Activated CD4-positive, alpha-beta T cell treated with anti-CD3 and anti-CD28 coated beads, Interleukin-10, Interleukin-2, amounts not matched to agents 100 ng/mL and 50 ng/mL, durations not matched to agents 16 hours and 8 hours (primary cell): ENCODE measurements at regions not wholly inside any gene's neighbourhood (a gene's known extent, or its start where the extent isn't known, plus 50 kb on each side); places are given as distances from the start of the nearest gene placed in this dataset.

Experiments
- DNase-seq: peaks from one replicate; pipeline ENCODE4 v3.0.0-alpha.2; 2020

GRCh38 chr12:124406043-124406442 is 111.2 kb downstream of the RFLNA start:
- DNase-seq, result no peak

DNA sequence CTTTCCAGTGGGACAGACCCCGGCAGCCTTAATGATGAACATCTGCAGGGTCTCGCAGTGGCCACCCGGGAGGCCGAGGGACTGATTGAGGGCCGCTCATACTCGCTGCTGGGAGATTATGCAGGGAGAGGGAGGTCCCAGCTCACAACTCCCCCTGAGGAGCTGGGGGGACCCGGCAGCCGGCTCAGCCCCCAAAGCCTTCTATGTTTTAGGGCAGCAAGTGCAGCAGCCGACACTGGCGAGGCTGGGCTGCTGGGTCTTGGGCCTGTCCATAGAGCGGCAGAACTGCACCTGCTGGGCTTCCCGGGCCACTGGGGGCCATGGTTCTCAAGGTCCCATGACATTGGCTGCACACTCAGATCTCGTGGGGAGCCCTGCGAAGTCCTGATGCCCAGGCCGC is 110.7 kb downstream of the RFLNA start:
- no peak for DNase-seq

DNA sequence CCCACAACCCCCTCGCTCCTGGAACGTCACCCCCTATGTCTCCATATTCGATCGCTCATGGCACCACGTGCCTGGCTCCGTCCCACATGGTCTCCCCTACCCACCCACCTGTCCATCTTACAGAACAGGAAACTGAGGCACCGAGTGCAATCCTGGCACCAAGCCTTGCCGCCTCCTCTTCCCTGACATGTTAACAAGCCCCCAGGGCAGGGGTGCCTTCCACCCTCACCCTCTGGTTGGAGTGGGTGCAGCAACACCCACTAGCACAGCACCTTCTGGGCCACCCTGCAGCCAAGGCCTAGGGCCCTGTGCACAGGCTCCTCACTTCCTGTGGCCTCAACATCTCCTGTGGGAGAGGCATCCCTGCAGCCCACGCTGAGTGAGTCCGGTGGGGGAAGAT is 110.3 kb downstream of the RFLNA start:
- DNase-seq, result no peak

DNA sequence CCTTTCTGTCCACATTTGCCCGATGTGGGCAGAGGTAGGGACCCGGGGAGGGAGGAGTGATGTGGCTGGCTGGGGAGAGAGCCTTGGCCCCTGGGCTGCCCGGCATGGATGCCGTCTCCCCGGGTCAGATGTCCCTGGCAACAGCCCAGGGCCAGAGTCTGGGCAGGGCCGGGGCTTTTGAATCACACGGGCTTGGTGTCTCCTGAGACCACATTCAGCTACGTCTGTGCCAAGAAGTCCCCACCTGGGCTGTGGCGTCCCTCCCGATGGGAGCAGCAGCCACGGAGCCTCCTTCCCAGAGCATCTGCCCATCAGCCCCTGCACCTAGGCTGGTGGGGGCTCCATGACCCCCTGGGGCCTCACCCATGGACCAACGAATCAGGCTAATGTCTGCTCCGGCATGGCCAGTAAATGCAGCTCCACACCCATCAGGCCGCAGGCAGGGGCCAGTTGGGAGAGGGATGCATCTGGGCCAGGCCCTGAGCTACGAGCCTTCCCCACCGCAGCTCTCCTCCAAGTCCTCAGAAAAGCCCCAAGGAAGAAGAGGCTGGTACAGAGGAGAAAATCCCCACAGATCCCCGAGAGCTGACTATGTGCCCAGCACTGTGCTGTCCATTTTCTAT is 109.4 kb downstream of the RFLNA start:
- no peak for DNase-seq

DNA sequence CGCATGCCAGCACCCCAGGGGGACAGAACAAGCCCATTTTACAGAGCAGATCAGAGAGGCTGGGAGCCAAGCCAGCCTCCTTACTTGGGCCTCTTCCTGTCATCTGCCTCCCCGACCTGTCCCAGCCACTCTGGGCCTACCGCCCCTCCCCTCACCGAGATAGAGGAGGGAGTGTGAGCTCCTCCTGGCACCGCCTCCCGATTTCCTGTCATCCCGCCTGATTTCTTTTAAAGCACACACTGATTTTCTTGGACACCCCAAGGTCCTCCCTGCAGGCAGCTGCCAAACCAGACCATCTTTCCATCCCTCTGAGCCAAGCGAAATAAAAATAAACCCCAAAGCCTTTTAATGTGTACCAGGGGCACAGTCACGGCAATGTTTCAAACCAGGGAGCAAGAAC is 108.4 kb downstream of the RFLNA start:
- no peak for DNase-seq

DNA sequence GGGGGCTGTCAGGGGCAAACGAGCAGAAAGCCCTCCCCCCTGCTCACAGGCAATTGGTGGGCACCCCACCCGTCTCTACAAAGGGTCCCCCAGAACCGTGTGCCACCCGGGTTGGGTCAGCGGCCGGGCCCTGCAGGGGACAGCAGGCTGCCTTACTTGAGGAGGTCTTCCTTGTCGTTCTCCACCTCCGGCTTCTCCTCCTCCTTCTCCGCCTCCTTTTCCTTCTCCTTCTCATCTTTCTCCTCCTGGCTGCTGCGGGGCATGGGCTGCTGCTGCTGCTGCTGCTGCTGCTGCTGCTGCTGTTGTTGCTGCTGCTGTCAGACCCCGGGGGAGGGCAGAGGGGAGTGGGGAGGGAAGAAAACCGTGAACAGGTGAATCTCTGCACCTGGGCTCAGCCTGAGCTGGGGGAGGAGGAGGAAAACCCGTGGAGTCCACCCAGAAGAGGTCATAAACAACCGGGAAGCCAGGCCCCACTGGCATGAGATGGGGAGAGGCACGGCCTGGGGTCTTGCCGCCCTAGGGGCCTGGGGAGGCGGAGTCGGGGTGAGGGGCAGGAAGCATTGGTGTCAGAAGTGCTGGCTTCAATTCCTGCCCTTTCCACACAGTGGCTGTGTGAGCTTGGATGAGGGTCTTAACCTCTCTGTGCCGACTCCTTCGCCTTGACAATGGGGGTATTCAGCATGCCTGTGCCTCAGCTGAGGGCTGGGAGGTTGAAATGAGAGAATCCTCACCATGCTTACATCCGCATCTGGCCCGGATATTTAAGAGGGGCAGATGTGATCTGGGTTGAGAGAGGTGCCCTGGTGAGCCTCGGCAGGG is 107.6 kb downstream of the RFLNA start:
- no peak for DNase-seq

DNA sequence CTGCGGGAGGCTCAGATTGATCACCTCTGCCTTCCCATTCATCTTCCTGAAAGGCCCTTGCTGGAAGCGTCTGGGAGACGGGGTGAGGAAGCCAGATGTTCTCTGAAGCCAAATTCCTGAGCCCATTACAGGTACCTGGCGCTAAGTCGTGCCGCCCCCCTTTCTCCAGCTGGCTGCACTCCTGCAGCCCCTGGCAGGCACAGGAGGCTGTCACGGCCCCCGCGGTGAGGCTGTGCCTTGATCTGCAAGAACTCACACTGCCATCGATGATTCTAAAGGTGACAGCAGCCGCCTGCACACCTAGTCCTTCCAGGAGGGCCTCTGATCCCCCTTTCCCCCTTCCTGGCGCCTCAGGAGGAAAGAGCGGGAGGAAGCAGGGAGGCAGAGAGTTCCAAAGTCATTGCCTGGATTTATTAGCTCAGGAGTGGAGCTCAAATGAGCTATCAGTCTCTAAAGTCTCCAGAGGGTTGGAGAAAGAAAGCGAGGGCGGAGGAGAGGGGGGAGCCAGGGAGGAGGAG is 106.9 kb downstream of the RFLNA start:
- DNase-seq, result no peak

DNA sequence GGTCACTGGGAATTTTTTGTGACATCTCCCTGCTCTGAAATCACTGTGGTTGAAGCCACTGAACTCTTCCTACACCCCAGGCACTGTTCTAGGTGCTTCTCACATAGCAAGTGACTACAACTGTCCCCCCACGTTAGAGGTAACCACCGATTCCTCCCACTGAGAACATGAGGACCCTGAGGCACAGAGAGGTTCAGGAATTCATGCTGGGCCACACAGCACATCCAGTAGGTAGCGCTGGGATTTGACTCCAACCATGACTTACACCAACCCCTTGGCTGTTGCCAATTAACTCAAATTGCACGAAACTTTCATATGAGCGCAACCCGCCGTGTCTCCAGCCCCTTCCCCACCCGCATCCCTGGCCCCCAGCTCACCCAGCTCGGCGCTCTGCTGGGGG is 105.2 kb downstream of the RFLNA start:
- DNase-seq, result no peak

DNA sequence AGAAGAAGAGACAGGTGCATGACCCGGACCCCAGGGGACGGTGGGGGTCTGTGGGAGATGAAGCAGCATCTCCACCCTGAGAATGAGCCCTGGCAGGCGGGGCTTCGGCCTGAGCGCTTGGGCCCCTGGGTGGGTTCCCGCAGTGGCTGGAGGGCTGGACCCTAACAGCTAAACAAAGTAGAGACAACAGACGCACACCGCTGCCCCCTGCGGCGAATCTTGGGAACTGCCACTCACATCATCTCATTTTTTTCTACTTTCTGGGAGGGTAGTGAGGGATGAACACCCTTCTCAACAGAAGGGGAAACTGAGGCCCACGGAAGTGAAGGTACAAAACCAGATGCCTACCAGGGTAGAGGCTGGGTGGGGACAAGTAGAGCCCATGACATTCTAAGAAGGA is 104.7 kb downstream of the RFLNA start:
- peak; percentile 30 for DNase-seq

DNA sequence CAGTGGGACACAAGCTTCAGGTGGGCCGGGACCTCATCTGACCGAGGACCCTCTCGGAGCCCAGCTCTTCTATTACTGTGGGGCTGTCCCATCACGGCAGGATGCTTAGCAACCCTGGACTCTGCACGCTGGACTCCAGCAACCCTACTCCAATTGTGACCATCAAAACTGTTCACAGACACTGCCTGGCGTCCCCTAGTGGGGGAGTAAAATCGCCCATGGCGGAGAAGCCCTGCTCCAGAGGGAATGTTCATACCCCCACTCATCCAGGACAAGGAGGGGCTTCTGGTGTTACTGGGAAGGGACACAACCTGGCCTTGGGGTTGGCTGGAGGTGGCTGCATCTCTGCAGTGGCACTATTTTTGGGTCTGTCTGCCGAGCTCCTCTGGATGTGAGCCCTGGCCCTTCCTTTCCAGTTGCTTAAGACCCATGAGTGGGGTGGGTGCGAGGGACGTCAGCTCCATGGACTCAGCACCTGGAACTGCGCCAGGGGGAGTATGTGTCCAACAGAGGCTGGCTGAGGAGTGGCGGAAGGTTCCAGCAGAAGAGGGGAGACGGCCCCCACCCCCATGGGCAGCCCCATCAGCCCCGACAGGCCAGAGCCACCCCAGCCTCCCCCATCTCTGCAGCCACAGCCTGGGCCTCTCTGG is 103.8 kb downstream of the RFLNA start:
- no peak for DNase-seq

- no peak for DNase-seq
These were observed 103.1 kb downstream of the RFLNA start for GRCh38 chr12:124397807-124398577.

DNA sequence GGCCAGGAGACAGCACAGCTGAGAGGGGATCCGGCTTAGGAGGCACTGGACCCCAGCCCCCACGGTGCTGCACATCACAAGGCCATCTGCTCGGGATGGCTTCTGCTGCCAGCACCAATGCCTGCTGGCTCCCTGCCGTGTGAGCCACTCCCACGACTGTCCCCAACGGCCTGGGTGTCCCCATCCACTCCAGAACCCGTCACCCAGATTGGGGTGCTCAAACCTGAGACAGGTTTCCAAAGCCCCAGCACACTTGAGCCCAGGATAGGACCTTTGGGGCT is 102.4 kb downstream of the RFLNA start:
- no peak for DNase-seq

GRCh38 chr12:124396544-124397398 is 101.9 kb downstream of the RFLNA start:
- DNase-seq, result no peak

DNA sequence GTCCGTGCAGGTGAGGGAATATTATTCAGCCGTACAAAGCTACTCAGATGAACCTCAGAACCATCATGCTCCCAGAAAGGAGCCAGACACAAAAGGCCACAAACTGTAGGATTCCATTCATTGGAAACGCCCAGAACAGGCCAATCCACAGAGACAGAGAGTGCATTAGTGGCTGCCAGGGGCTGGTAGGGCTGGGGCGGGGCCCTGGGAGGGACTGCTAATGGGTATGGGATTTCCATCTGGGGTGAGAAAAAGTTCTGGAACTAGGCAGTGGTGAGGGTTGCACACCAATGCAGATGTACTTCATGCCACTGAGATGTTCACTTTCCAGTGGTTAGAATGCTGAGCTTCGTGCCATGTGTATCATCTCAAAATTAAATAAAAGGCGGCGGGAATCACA is 101.1 kb downstream of the RFLNA start:
- DNase-seq, result no peak

- no peak for DNase-seq
These were observed 100.4 kb downstream of the RFLNA start for GRCh38 chr12:124395284-124395752.

DNA sequence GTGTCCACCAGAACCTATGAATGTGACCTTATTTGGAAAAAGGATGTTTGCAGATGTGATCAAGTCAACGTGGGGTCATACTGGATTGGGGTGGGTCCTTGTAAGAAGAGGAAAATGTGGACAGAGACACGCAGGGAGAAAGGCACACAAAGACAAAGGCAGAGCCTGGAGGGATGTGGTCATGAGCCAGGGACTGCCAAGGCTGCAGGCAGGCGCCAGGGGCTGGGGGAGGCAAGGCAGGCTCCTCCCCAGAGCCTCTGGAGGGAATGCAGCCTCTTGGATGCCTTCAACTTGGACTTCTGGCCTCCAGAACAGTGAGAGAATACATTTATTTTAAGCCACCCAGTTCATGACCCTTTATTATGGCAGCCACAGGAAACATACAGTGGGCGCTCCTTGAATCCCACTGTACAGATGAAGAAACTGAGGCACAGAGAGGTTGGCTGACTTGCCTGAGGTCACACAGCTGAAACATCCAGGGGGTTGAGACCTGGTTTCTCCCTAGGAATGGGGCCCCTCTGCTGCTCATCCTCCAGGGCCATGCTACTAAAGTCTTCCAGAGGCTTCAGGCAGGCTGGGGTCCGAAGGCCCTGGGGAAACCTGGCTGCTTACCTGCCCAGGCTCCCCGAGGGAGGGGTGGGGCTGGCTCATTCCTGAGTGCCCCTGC is 99.7 kb downstream of the RFLNA start:
- DNase-seq, result no peak

- DNase-seq, result no peak
These were observed 98.9 kb downstream of the RFLNA start for GRCh38 chr12:124393831-124394230.

DNA sequence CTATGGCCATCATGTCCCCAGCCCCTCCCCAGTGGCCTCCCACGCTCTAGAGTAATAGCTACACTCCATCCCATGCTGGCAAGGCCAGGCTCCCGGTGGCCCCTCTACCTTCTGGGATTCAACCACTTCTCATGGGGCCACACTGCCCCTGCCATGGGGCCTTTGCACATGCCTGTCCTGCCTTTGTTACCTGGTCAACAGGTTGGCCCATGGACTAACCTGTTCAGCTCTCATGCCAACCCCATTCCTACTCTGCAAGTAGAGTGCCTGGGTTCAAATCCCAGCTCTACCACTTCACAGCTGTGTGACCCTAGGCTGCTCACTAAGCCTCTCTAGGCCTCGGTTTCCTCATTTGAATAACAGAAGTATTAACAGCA is 98.5 kb downstream of the RFLNA start:
- no peak for DNase-seq

DNA sequence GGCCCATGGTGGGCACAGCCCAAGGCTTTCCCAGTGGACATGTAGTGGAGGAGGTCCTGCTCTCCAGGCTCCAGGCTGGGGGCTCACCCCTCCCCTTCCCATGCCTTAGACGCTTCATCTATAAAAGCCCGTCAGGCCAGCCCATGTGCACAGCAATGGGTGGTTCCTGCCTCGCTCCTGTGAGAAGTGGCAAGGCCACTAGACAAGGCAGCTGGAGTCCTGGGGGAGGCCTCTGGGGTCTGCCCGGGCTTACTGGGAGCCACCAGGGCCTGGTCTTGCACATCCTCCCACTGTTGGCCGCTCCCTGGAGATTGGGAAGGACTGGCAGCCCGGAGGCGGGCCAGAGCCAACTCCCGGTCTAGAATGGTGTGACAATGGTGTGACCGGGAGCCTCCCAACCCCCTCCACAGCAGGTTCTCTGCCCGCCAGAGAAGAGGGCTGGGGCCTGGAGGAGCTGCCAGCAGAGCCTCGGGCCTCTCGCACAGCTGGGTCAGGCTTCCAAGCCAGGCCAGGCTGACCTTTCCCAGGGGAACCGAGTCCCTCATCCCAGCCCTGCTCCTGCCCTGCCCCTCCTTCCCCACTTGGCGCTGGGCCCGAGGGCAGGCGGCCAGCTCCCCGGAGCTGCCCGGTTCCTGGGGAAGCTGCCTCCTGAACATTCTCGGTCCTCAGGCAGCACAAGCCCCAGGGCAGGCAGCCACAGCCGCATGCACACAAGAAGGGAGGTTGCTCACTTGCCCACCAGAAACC is 97.9 kb downstream of the RFLNA start:
- no peak for DNase-seq

GRCh38 chr12:124392271-124392666 is 97.4 kb downstream of the RFLNA start:
- DNase-seq, result no peak
